ENCODE measurements at regions not wholly inside any gene's neighbourhood (a gene's known extent, or its start where the extent isn't known, plus 50 kb on each side); places are given as distances from the start of the nearest gene placed in this dataset.
A peak's percentile ranks its signal among the peaks of the same experiment; 100 is the strongest.

DNA sequence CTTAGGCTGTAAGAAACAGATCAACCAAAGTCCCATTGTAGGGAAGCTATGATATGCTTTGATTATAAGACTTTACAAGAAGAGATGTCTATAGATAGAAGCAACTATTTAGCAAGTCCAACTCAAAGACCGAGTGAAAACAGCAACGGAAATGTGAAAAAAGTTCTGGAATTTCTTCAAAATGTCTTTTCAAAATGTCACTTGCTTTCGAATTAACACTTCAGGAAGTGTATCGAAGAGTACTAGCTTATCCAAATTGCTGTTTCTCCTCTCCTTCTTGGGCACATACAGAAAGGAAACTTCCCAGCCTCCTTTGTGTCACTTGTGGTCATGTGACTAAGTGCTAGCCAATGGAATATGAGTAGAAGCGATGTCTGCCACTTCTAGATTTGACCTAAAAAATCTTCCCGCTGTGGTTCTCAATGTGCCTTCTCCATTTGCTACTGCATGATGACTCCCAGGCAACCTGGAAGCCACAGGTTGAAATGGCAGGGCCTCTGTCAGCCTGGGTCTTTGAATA lies 89.9 kb downstream of the TSEN15 start:
- no peak for DNase-seq (ENCODE audit: low spot score)

DNA sequence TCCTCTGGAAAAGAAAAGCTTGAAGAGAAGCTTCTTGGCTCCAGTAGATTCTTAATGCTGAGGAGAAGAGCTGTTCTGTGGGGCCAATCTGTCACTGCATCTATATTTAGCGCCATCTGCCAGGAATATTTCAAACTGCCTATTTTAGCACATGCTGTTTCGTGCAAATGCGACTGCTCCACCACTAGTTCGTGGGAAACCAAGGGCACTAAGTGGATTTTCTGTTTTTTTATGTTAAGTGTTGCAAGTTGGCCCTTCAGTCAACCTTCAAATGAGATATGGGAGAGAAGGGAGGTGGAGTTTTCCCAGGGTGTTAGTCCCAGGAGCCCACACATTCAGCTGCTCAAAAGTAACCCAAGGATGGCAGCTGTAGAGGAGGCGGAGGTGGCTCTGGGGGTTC lies 91.9 kb downstream of the TSEN15 start:
- peak; percentile 45 for DNase-seq (ENCODE audit: low spot score)

DNA sequence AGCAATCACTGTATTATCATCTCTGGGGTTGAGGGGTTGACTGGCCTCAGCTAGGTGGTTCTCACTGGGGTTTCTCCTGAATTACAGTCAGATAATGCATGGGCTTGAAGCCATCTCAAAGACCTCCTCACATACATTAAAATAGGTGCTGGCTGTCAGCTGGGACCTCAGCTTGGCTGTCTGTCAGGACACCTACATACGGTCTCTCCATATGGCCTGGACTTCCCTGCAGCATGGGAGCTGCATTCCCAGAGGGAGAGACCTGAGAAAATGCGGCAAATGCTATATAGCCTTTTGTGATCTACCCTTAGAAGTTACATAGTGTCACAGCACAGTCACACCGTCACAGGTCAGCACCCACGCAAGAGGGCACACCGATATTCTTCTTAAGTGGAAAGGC lies 93.6 kb downstream of the TSEN15 start:
- DNase-seq (ENCODE audit: low spot score): no peak

DNA sequence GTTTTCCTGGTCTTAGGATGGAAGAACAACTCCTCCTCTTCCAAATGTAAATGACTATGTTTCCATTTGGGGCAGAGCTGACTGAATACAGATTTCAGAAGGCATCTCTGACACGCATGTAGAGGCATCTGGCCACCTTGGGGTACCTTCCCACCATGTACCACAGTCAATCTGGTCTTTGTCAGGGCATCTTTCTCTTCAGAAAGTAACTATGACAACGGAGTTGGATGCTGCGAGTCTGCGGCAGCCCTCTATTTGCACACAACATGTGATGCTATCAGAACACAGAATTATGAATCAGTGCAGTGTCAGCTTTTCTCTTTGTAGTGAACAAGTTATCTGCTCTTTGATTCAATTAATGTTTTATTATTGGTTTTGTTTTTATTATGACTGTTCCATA lies 94.7 kb downstream of the TSEN15 start:
- no peak for DNase-seq (ENCODE audit: low spot score)

DNA sequence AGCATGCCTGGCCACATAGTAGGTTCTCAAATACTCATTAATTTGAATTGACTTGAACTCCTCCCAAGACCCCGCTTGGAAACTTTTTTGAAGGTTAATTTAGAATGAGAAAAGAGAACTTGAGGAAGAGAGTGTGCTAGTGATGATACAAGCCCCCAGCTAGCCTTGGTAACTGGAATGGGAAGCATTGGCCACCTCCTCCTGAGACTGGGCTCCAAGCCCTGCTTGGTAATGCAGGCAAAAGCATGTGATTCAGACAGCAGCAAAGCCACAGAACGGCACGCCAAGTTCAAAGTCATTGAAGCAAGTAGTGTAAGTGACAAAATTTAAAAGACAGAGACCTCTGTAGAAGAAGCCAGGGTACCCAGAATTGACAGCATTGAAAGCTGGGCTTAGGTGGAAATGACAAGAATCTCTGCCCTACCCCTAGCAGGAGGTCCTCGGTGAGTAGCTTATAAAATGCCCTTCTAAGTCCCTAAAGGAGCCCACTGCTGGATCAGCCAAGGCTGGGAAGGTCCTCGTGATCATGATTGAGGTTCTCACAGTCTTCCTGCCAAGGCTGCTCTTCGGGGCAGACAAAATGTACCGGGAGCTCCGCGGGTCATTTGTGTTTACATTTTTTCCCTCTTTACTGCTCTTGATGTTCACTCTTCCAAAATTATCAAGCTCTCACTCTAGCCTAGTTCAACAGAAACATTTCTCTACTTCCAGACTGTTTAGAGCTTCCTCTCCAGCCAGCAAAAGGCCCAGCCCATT lies 99.4 kb downstream of the TSEN15 start:
- DNase-seq (ENCODE audit: low spot score): no peak

DNA sequence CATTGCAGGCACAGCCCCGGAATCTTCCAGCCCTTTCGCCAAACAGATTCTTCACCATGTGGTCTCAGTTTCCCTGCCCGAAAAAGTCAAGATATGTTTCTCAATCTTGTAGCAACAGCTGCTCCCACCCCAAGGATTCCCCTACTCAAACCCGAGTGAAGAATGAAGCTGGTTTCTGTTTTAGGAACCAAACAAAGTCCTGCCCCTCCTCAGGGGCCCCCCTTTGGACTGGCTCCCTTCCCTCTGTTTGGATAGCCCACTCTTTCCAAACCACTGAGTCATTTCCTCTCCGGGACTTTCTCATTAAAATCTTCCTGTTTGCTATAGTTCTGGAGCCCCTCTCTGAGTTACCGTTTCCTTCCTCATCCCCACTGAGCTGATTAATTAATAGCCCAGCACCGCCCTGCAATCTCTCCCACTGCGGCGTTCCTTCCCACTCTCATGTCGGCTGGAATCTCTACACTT lies 100.9 kb downstream of the TSEN15 start:
- no peak for DNase-seq (ENCODE audit: low spot score)

DNA sequence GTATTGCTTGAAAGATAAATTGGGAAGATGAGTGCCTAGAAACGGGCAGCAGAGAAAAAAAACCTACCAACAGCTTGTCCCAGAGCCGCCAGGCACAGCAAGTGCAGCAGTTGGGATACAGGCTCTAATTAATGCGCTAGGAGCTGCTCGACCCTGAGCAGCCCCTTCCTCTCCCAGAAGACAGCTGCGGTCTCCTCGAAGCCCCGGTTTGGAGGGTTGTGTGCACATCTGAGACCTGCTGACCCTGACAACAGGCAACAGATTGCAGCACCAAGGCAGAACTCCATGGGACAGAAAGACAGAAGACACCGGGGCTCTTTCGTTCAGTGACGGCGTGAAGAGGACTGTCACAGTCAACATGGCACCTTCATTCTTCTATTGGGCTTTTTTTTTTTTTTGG lies 101.4 kb downstream of the TSEN15 start:
- DNase-seq (ENCODE audit: low spot score): no peak

DNA sequence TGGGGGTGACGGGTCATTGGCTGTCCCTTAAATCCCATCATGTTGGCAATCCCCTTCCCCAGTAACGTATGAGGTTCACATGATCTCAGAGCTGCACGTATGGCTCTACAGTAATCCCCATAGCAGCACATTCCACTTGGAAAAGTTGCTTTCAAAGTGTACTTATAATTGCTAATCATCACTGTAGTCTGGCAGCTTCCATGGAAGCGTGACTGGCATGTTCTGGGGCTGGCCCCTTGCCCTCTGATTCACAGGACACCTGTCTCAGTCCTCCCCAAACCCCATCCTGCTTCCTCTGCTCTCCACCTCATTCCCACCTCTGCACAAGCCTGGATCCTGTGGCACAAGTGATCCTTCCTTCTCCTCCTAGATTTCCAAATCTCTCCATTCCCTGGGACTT lies 102.2 kb downstream of the TSEN15 start:
- no peak for DNase-seq (ENCODE audit: low spot score)

DNA sequence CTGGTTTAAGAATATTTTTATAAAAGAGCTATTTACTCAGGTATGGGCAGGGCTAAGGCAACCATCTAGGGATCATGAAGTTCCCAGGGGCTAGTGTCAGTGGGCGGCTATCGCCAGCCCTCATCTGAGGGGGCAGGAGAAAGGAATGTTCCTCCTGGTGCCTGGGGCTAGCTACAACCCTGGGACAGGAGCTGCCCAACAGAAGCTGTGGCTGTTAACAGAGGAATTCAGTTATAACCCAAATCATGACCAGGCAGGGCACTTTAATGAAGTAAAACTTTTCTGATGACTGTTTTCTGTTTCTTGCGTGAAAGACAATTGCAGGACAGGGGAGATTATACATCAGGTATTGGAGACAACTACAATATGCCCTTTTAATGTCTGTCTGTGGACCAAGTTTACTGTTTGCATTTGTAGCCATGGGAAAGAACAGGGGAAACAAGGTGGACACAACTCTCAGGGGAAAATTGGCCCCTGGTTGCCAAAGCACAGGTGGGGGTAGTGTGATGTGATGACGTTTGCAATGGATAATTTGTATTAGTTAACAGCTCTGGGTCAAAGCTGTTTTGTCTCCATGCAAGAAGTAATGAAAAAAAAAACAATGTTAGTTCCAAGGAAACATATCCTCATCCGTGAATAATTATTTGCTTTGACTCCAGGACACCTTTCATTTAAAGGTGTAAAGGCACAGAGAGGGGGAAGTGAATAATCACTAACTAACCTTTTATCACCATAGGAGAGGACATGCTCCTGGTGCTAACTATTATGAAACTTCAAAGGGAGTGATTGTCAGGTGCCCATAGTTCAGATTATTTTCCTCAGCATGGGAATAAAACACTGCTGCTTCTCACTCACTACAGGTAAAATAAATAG lies 105.2 kb downstream of the TSEN15 start:
- DNase-seq (ENCODE audit: low spot score): no peak

DNA sequence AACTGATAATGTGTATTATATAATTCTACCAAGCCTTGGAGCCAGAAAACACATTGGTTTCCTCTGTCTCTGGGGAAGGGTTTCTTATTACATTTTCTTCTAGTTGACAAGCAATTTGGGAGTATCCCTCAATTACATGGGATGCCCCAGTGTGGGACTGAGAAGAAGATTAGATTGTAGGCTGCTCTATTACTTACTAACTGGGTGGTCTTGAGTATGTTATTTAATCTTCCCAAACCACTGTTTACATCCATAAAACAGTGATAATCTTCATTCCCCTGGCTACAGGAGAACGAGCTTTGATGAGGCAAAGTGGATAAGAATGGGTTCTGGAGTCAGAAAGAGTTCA lies 105.8 kb downstream of the TSEN15 start:
- no peak for DNase-seq (ENCODE audit: low spot score)

DNA sequence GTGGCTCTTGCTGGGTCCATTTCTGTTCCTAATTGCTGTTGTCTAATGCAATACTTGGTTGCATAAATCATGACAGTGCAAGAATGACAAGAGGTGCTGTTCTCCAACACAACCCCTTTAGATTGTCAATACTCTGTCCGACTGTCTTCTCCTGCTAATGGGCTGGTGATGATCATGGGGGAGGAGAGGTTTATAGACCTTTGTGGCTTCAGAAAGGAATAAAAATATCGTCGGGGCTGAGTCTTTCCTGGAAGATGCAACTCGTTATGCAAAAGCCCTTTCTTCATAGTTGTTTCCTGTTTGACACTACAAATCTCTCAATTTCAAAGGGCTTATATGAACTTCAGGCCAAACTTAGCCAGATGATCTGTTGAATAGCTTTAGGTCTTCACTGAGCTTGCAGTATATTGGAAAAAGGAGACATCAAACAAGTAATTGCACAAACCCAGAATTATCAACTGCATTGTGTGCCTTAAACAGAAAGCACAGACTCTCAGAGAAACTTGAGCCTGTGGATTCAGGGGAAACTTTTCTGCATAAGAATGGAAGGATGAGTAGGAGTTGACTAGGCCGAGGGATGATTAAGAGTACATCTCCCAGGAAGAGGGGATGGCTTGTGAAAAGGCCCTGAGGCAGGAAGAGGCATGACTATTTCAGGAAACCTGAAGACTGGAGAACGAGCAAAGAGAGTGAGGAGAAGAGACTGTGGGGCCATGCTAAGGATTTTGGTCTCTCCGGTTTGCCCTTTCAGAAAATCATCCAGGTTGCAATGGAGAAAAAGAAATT lies 107.6 kb downstream of the TSEN15 start:
- DNase-seq (ENCODE audit: low spot score): no peak

DNA sequence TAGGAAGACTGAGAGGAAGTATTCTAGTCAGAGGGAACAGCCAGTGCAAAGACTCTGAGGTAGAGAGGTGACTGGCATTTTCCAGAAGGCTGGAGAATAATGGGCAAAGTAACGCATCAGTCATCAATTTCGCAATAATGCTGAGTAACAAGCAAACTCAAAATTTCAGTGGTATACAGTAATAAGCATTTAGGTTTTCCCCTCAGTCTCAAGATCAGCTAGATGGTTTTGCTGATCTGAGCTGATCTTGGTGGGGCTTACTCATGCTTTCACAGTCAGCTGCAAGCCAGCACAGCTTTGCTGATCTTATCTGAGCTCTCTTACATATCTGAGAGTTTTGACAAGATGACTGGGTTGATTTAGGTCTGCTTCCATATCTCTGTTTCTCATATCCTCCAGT lies 108.7 kb downstream of the TSEN15 start:
- DNase-seq (ENCODE audit: low spot score): peak; percentile 47

DNA sequence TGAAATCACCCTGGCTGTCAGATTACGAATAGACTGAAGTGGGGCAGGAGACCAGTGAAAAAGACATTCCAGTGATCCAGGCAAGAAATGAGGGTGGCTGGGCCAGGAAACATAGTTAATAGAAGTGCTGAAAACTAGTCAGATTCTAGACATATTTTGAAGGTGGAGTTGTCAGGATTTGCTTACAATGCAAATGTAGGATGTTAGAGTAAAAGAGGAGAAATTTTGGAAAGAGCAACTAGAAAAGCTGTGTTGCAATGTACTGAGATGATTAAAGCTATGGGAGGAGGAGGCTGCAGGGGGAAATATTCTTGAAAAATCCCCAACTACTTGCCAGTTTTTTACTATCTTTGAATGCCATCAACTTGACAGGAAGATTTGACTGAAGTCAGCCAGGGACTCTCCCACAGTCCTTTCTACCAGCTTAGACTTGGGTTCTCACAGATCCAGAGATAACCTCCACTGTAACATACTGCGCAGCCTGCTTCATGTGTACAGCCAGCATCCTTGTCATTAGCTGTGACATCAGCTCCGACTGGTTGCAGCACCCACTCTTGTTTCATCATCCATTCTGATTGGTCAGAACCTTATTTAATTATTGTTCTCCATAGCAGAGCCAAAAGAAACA lies 109.7 kb downstream of the TSEN15 start:
- DNase-seq (ENCODE audit: low spot score): peak; percentile 56

DNA sequence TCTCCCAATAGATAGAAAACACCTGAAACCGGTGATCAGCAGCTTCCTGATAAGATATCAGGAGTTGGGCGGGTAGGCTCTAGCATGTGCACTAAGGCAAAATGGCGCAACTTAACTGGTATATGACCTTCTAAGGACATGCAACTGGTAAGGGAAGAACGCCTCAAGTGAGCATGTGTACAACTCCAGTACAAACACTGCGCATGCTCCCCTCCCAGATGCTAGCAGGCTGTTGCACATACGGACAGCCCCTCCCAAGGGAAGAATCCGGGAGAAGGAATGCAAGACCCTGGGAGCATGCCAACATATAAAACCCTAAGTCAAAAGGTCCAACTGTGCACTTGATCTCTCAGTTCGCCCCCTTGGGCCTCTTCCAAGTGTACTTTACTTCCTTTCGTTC lies 110.8 kb downstream of the TSEN15 start:
- DNase-seq (ENCODE audit: low spot score): no peak

DNA sequence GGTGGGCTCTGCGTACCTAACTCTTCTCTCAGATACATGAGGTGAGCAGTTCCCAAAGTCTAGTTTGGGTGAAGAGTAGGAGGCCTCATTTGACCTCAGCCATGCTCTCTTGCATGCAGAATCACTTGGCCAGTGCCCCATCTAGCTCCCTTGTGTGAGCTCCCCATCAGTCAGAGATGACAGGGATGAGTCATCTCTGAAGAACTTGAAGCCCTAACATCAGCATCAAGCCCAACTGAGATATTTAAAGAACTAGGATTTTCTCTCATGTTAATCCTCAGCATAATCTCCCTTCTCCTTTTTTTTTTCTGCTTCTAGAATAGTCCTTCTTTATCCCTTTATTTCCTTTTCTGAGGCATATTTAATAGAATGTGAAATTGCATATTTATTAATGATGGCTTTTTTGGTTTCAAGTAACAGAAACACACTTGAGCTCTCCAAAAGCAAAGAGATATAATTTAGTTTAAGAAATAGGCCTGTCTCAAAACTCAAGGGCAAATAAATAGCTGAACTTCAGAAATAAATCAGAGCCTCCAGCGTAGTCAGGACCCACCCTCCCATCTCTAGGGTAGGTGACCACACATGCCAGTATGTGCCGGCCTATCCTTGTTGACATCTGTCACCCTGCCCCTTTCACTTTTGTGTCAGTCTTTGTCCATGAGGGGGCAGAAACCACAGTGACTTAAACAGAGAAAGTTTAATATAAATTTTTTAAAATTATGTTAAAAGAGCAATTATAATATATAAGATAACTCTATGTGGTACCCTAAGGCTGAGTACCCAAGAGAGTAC lies 112.3 kb downstream of the TSEN15 start:
- peak; percentile 80 for DNase-seq (ENCODE audit: low spot score)

DNA sequence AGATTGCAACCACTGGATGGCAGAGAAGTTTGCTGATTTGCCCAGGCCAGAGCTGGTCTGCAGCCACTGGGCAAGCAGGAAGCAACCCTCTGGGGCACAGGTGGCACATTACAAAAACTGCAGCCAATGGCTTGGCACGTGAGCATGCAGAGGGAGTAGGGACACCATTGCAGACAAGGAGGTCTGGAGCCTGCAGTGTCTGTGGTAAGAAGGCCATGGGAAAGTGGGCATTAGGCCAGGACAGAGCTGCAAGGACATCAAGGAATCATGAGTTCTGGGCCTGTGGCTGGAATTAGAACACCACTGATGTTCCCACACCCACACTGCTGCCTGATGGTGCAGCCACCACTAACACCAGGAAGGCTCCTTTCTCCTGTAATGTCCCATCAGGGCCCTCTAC lies 113.0 kb downstream of the TSEN15 start:
- no peak for DNase-seq (ENCODE audit: low spot score)

DNA sequence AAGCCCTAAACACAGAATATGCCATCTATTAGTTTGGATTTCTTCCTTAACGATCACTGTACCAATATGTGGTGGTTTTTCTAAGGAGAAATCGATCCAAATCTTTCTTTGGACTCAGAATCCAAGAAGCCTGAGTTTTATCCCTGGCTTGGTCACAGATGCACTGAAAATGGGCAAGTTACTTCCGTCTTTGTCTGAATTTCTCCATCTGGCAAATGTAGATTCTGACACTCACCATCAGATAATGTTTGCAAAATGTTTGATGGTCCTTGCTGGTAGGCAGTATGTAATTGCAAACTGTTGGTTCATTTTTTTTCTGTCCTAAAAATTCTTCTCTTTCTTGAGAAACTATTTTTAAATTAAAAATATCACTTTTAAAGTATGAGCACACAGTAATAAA lies 115.0 kb downstream of the TSEN15 start:
- no peak for DNase-seq (ENCODE audit: low spot score)

DNA sequence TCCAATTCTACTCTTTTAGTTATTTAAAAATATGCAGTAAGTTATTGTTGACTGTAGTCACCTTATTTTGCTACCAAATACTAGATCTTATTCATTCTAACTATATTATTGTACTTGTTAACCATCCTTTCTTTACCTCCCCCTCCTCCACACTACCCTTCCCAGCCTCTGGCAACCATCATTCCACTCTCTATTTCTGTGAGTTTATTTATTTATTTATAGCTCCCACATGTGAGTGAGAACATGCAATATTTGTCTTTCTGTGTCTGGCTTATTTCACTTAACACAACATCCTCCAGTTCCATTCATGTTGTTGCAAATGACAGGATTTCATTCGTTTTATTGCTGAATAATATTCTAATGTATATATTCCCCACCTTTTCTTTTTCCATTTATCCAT lies 115.8 kb downstream of the TSEN15 start:
- DNase-seq (ENCODE audit: low spot score): no peak

DNA sequence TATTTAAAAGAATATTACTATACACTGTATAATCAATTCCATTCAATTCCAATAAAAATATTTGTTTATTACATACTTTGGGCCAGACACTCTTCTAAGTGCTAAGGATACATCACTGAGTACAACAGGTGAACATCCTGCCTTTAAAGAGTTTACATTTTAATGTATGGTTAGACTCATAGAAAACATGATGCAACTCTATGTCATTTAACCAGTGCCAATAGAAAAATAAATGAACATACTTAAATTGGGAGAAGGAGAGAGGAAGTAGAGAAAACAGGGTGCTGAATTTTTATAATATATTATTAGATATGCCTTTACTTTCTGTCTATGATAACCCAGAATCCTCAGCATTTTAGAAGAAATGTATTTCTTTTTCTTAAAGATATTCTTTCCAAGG lies 119.2 kb downstream of the TSEN15 start:
- no peak for DNase-seq (ENCODE audit: low spot score)

DNA sequence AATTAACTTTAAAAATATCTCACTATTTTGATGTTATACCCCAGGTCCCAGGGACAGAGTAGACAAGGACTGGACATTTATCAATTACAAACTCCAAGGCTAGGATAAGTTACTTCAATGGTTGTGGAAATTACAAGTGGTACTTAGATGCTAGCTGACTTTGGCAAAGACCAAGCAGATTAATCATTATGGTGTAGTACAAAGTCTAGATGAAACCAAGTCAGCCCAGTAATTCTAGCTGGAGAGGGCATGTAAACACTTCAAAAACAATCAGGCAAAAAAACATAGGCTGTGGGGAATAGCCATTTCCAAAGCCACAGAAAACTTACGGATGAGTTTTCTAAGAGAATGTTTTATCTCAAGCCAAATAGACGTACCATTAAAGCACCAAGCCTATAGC lies 124.5 kb downstream of the TSEN15 start:
- no peak for DNase-seq (ENCODE audit: low spot score)

DNA sequence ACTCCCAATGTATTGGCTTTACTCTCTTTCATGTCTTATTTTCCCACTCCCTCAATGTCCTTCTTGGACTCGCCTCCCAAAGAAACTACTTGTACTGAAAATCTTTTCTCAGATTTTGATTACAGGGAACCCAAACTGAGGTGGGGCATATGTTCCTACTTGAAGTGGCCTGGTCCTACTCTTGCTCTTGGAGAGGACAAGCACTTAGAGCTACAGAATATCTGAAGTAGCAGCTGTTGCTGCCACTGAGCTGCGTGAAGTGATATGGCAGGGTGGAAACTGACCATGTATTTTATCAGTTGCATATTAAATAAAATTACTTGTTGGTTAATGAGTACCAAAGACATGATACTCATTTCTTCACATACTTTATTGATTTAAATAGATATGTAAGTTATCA lies 129.5 kb downstream of the TSEN15 start:
- no peak for DNase-seq (ENCODE audit: low spot score)

Data from hepatic stellate cell (primary cell).